GM21619 (cell line): ENCODE measurements at regions not wholly inside any gene's neighbourhood (a gene's known extent, or its start where the extent isn't known, plus 50 kb on each side); places are given as distances from the start of the nearest gene placed in this dataset.
"Not testable (repeated sequence)": the region's sequence is repeated elsewhere in the genome, so short reads cannot be mapped to it uniquely, and the experiment has no call there.

Experiments used
- ATAC-seq: cut with Tn5 transposase; IDR thresholded peaks from one replicate; pipeline ENCODE4 v1.9.1; 2021; ENCODE audit not compliant: unreplicated experiment

DNA sequence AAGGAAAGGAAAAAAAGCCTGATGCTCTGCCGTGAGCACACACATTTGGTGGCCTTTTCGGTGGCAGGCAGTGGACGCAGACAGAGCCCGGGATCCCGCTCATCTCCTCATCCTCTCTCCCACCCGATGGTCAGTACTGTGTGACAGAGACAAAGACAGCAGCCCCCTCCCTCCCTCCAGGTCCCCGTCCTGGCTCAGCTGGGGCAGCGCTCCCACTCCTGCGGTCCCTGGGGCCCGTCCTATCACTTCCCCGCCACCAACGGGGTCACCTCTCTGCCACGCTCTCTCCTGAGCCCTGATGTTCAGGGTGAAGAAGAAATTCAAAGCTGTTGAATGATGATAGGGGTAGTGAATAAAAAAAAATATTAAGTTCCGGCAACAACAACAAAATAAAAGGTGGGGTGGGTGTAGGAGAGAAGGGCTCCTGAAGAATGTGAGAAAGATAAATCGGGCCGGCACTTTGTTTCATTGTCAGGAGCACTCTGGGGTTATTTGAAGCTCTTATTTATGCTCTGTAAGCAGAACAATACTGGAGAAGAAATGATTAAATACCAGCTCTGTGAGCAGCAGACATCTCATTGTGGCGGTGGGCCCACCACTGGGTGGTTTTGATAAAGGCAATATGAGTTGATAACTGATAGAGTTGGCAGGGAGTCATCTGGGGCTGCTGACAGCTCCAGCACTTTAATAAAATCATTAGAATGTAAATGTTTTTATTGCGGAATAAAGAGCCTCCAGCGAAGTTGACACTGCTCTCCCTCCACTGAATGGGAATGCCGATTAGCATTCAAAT, 417.7 kb downstream of the IRX1 start:
- ATAC-seq = no peak

DNA sequence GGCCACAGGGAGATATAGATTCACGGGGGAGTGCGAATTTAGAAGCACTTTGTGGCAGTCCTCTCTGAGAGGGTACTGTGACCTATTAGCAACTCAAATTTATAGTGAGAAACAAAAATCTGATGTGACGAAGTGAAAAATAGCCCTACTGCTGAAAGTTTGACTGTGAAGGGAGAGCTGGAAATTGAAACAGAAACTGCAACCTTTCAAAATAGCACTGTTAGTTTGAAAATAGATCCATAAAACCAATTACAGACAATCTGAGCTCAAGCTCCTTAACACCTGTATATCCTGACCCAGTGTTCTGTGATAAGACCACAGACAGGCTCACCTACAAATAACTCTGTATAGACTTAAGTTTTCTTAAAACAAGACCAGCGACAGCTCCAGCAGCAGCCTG, 420.1 kb downstream of the IRX1 start:
- ATAC-seq = no peak

DNA sequence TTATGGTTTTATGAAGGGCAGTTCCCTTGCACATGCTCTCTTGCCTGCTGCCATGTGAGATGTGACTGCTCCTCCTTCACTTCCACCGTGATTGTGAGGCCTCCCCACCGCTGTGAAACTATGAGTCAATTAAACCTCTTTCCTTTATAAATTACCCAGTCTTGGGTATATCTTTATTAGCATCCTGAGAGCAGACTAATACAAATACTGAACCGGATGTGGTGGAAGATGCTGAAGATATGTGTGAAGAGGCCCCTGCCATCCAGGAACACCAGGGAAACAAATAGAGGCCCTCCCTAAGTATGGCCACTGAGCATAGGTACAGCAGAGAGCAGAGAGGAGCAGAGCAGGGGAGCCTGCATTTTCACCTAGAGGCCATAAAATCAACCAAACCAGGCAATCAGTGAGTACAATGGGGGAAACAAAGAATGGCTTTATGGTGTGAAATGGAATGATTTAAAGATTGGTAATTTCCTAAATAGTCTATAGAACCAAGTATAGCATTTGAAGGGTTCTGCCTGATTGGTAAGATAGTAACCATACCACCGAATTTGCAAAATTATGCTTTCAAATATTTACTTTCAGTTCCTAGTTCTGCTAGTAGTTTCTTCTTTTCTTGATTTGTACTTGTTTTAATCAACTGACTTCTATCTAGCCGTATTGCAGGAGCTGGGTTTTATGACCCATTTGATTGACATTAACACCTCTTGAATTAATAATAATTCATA, 421.6 kb downstream of the IRX1 start:
- no peak for ATAC-seq

DNA sequence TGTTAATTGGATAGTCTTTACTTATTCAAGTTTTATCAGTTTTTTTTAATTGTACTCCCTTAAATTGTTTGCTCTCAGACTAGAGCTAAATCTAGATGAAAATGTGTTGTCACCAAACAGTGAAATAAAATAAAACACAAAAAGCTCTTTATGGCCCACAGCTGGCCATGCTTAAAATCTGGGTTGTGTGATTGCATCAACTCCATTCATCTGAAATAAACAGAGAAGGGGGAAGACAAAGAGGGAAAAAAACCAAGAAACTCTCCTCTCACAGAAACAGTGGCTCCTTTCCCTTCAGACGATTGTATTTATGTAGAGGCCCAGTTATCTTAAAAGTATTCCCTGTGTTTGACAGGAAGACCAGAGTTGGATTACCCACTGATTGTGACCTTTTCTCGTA, 422.4 kb downstream of the IRX1 start:
- no peak for ATAC-seq

DNA sequence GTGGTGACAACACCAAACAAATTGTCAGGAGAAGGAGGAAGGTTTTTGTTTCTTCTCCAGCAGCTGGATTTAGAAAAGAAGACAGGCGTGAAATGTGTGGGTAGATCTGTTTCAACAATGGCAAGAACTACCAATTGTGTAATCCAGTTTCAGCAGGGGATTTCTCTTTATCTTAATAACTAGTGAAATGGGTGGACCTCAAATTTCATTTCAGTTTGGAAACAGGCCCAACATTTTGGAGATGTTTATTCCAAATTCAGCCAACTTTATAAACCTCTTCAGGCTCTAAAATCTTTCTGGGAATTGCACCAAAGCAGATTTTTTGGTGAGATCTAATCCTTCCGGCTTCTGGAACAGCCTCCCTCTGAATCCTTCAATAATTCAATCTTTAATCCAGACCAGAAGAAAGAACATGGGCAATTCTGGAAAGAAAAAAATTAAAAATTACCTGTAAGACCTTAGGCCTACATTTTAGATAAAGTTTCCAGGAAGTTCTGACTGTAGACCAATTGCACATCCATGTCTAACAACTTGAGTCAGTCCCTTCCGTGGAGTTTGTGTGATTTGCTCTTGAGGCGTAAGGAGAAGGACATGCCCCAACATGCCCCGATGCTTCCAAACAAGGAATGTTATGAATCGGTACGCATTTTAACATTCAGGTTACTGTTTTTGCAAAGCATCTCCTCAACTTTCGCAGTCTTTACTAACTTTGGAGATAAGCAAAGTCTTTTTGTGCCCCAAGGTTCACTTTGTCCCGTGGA, 423.6 kb downstream of the IRX1 start:
- no peak for ATAC-seq

DNA sequence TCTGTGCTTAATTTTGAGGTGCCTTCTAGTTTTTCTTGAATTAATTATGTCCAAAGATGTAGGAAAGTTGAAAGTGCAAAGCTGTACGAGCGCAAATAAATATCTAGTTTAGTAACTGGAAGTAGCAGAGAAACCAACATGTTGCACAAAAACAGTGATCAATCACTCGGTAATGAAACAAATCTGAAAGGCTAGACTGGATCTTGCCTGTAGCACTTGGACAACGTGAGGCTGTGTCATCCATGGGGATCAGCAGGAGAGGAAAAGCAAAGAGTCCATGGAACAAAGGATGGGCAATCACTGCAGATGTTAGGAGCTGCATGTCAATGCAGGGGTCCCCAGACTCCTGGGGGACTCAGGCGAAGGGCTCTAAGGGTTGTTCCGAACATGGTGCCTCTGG, 424.2 kb downstream of the IRX1 start:
- no peak for ATAC-seq

DNA sequence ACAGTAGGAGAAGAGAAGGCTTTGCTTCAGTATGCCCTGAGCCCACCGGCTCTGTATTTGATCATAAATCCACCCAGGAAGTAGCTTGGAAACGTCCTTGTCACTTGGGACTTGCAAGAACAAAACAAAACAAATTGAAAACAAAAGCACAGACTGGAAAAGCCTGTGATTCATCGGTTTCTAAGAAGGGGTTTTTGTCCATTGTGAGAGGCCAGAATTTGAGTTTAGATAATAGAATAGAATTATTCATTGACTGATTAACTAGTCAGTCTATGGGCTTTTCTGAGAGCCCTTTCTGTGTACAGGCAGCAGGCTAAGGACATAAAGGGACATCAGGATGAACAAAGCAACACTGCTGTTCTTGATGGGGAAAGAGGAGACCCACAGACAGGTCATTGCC, 424.8 kb downstream of the IRX1 start:
- no peak for ATAC-seq

DNA sequence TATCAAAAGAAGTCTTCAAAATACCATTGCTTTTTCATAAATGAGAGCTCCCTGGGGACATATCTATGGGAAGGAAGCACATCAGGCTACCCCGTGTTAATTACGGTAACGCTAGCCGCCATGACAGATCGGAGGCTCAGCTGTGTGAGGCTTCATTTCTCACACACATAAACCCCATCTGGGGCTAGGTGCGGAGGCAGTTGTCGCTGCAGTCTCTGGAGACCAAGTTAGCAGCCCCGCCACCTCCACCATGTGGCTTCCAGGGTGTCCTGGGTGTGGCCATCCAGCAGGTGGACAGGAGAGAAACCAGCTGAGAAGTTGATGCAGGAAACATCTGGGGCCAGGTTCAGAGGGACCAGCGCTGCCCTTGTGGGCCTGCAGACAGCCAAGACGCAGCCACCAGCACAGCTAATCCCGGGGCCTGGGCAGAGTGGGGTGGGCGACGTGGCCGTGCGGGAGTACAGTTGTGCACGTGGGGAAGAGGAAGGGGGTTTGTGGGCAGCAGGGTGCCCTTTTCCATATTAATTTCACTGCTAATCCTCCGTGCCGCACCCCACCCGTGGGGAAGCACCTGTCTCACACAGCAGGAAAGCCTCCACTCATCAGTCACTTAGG, 426.5 kb downstream of the IRX1 start:
- ATAC-seq = no peak

DNA sequence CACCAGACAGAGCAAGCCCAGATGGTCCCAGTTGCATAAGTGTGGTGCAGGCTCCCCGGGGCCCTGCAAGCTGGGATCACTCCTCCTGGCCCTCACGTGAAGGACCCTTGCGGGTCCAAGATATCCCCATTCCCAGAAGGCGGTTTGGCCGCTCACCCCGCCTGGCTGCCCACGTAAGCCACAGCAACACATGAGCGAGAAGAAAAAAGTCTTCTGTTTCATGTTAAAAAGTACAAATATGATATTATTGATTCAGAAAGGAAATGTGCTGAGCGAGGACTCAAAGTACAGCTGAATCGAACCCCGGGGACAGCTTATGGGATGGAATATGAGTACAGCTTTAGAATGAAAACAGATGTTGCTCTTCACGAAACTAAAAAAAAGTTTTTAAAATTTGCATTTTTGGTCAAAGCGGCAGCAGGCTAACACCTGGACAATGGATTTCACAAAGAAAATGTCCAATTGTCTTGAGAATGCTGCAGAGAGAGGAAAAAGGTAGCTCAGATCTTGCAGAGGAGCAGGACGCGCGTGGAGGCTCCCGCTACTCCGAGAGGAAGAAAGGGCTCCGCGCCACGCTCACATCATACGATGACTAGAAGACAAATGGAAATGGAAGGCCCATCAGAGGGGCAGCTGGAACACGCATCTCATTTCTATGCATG, 427.6 kb downstream of the IRX1 start:
- no peak for ATAC-seq

DNA sequence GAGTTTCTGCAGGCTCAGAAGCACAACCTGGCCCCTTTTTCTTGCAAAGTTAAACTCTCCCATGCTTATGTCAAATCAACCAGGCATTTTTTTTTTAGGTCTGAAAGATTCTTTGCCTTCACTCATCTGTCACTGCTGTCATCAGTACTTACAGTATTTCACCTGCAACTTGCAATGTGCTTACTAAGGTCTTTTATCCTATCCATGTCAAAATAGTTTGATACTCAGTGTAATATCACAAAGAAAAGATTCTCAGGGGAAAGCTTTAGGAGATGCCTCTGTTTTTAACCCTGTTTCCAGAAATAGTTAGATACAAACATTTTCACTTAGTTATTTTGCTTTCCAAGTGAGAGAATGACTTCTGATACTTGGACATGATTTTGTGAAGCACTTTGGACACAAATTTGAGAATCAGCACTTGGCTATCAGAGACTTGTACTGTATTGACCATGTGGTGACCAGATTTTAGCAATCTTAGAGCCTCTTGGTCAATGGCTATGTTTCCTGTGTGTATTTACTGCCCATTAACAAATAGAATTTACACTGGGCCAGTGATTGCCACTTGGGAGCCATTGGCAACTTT, 428.2 kb downstream of the IRX1 start:
- no peak for ATAC-seq

DNA sequence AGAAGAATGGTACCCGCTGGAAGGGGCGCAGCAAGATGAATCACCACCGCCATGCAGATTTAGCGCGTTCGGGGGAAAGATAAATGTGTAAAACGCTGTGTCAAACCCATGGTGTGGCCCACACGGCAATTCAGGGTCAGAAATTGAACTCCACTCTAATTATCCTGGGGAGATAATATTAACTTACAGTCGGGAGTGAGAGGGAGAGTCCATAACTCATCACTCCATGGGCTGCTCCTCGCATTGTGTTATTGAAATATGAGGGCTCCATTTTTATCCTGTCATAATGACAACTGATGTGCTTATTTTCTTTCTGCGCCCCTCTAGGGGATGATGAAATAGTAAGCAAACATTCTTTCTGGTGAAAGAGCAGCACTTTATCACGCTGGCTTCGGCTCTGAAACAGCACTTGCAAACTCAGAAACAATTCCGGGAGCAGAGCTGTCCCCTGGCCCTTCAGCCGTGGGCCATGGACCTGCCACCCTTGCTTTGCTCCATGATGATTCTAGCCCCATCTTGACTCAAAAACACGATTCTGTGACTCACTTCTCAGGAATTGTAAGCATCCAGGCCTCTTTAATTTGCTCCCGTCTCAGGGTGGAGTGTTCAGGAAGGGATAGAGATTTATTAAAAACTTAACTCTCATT, 431.6 kb downstream of the IRX1 start:
- ATAC-seq = no peak

DNA sequence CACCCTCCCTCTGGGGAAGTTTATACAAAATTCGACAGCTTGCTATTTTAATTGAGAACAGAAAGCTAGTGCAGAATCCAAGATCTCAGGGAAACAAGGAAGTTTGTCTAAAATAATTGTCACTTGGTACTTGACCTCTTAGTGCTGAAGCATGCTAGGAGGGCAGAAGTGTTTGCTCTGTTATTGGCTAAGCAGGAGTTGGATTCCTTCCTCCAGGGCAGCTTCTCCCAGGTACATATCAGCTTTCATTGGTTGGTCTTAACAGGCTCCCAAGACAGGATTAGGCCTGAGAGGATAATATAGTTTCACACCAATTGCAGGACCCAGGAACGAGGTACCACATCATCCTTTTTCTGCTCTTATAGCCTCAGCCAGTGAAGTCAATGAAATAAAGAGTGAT, 432.8 kb downstream of the IRX1 start:
- no peak for ATAC-seq

DNA sequence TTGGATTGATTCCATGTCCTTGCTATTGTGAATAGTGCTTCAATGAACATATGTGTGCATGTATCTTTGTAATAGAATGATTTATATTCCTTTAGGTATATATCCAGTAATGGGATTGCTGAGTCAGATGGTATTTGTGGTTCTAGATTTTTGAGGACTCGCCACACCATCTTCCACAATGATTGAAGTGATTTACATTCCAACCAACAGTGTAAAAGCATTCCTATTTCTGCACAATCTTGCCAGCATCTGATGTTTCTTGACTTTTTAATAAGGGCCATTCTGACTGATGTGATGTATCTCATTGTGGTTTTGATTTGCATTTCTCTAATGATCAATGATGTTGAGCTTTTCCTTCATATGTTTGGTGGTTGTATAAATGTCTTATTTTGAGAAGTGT, 437.9 kb downstream of the IRX1 start:
- not testable (repeated sequence) for ATAC-seq

DNA sequence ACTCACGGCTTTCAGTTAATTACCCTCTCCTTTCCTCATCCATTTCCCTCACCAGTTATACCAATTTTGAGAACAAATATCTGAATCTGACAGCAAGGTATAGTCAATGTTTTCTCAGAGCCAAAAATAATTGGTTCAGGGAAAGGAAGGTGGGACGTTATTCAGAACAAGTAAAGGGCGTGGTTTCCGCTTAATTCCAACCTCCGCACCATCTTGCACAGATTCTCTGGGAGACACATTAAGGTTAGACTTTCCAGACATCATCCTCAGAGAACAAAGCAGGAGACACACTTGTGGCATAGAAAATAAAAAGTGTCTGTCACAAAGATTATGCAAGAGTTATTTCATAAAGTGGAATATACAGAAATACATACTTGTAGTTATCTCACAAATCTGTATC, 441.2 kb downstream of the IRX1 start:
- no peak for ATAC-seq

DNA sequence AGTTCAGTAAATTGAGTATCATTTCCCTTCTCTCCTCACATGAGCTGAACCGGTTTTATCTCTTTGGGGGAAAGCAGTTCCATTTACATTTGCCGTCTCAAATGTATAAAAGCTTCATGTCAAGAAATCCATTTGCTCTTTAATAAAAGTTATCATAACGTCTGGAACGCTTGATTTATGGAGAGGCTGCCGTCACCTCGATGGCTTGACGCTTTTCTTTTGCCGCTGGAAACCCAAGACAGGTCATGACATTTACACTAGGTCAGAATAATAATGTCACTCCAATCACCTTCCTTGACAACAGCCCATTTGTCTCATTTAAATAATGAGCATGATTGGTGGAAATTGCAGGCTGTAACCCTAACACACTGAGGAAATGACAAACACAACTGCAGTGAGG, 443.4 kb downstream of the IRX1 start:
- ATAC-seq = no peak

DNA sequence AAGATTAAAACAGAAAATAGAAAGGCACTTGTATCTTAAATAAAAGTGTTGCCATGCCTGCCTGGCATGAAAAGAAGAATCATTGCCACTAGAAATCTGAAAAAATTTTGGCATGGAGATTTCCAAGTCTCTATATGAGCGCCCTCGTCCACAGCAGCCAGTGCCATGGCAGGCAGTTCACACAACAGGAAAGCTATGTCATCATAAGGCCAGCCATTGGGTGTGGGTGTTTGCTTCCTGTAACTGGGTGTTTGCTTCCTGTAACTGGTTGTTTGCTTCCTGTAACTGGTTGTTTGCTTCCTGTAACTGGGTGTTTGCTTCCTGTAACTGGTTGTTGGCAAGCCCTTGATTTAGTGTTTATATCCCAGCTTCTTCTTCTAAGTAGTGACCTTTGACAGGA, 446.7 kb downstream of the IRX1 start:
- no peak for ATAC-seq

DNA sequence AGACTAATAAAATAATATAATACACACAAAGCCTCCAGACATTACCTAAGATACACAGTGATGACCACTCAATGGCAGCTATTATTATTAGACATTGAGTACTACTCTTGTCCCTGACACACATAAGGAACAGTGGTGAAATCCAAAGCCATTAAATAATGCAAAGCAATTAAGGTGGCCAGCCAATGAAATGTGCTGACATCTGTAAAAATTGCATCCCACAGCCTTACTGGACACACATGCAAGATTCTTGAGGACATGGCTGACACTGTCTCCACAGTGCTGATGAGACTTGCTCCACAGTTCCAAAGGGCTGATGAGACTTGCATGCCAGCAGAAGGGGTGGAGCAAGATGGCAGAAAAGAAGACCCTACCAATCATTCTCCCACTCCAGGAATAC, 447.5 kb downstream of the IRX1 start:
- ATAC-seq = no peak

DNA sequence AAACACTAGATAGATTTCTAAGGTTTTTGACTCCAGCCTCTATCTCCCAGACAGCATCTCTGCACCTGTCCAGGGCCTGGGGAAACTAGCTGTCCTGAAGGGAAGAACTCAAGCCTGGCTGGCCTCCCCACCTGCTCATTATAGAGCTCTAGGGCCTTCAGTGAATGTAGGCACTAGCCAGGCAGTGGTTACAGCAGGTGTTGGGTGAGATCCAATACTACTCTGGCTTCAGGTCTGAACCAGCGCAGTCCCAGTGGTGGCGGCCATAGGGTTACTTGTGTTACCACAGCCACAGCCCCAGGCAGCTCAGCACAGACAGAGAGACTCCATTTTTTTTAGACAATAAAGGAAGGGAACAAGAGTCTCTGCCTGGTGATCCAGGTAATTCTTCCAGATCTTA, 449.2 kb downstream of the IRX1 start:
- ATAC-seq = no peak

DNA sequence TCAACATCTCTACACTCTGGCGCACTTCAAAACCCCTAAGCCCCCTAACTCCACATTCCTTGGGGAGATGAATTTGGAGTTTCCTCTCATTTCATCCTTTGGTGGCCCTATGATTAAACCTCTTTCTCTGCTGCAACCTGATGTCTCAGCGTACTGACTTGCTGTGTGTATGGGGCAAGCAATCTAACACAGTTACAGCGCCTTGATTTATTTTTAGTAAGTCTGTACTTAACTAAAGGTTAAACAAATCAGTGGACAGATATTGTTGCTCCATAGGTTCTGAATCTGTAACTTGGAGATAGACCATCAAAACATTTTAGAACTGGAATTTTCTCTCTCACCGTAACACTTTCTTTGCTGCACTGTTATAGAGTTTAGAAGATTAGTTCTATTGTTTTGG, 452.8 kb downstream of the IRX1 start:
- ATAC-seq = no peak

DNA sequence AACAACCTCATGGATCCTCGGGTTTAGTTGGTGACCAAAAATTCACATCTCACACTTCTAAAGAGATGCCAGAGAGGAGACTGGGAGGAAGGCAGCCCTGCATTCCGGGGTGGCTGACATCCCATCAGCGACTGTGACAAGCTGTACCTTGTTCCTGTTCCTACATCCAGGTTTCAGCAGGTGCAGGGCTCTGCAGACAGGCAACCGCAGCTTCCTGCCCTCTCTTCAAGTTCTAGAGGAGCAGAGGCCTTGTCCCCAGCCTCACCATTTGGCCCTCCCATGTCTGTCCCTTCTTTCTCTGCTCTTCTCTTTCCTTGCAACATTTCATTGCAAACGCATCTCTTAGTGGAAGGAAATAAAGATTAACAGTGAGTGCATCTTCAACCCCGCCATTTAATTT, 454.6 kb downstream of the IRX1 start:
- no peak for ATAC-seq
